Endometrial microvascular endothelial cells (primary cell): ENCODE measurements at regions not wholly inside any gene's neighbourhood (a gene's known extent, or its start where the extent isn't known, plus 50 kb on each side); places are given as distances from the start of the nearest gene placed in this dataset.
"Not testable (repeated sequence)": the region's sequence is repeated elsewhere in the genome, so short reads cannot be mapped to it uniquely, and the experiment has no call there.

Experiments
- in situ Hi-C: cut with HindIII; loops from 2 replicates; pipeline ENCODE4 v1.10.0; 2017; ENCODE audit warnings: low sequenced_read_pairs, low pct_unique_long_range_greater_than_20kb; ENCODE audit errors: inconsistent ontology term

GRCh38 chr1:30523055-30524020 lies 200.0 kb downstream of the MATN1 start:
- in situ Hi-C loops: no loop called here

GRCh38 chr1:30522031-30523004 lies 201.1 kb downstream of the MATN1 start:
- in situ Hi-C loops: no loop called here

- in situ Hi-C loops: no loop called here
Measured at GRCh38 chr1:30521261-30521865, 202.0 kb downstream of the MATN1 start.

- in situ Hi-C loops: no loop called here
Measured at GRCh38 chr1:30520476-30520875, 202.9 kb downstream of the MATN1 start.

GRCh38 chr1:30519201-30519763 lies 204.1 kb downstream of the MATN1 start:
- in situ Hi-C loops: no loop called here

GRCh38 chr1:30518696-30519095 lies 204.7 kb downstream of the MATN1 start:
- in situ Hi-C loops: no loop called here

GRCh38 chr1:30518186-30518585 lies 205.2 kb downstream of the MATN1 start:
- in situ Hi-C loops: no loop called here

GRCh38 chr1:30517666-30518065 lies 205.7 kb downstream of the MATN1 start:
- in situ Hi-C loops: not testable (repeated sequence)

GRCh38 chr1:30517241-30517640 lies 206.1 kb downstream of the MATN1 start:
- in situ Hi-C loops: not testable (repeated sequence)

- in situ Hi-C loops: no loop called here
Measured at GRCh38 chr1:30516485-30516858, 206.9 kb downstream of the MATN1 start.

GRCh38 chr1:30515755-30516484 lies 207.5 kb downstream of the MATN1 start:
- in situ Hi-C loops: no loop called here

- in situ Hi-C loops: no loop called here
Measured at GRCh38 chr1:30514945-30515344, 208.4 kb downstream of the MATN1 start.

- in situ Hi-C loops: no loop called here
Measured at GRCh38 chr1:30514137-30514654, 209.2 kb downstream of the MATN1 start.

- in situ Hi-C loops: no loop called here
Measured at GRCh38 chr1:30513396-30514136, 209.8 kb downstream of the MATN1 start.

GRCh38 chr1:30512914-30513265 lies 210.5 kb downstream of the MATN1 start:
- in situ Hi-C loops: no loop called here

- in situ Hi-C loops: no loop called here
Measured at GRCh38 chr1:30511991-30512913, 211.1 kb downstream of the MATN1 start.

GRCh38 chr1:30511563-30511962 lies 211.8 kb downstream of the MATN1 start:
- in situ Hi-C loops: no loop called here
